ENCODE measurements at regions not wholly inside any gene's neighbourhood (a gene's known extent, or its start where the extent isn't known, plus 50 kb on each side); places are given as distances from the start of the nearest gene placed in this dataset.

DNA sequence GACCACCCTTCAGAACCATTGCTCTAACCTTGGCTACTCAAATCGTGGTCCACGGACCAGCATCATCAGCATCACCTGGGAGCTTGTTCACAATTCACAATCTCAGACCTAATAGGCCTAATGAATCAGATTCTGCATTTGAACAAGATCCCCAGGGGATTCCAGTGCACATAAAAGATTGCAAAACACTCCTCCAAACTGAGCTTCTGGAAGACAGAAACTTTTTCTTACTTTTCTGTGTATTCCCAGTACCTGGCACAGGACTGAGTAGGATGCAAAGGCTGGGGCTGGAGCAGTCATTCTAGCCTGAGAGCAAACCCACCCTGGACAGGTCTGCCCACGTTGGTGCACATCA lies 115.1 kb upstream of the COPS8 start:
- H3K4me3 ChIP-seq: no peak overlapping the region
- TF ChIP-seq, protein P1, sequence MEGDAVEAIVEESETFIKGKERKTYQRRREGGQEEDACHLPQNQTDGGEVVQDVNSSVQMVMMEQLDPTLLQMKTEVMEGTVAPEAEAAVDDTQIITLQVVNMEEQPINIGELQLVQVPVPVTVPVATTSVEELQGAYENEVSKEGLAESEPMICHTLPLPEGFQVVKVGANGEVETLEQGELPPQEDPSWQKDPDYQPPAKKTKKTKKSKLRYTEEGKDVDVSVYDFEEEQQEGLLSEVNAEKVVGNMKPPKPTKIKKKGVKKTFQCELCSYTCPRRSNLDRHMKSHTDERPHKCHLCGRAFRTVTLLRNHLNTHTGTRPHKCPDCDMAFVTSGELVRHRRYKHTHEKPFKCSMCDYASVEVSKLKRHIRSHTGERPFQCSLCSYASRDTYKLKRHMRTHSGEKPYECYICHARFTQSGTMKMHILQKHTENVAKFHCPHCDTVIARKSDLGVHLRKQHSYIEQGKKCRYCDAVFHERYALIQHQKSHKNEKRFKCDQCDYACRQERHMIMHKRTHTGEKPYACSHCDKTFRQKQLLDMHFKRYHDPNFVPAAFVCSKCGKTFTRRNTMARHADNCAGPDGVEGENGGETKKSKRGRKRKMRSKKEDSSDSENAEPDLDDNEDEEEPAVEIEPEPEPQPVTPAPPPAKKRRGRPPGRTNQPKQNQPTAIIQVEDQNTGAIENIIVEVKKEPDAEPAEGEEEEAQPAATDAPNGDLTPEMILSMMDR (IDR thresholded peaks at IDR 0.05): no peak
- peak; percentile 46 for DNase-seq (ENCODE audit: low spot score)
- peak overlapping the region in 1 of 2 donors; percentile 15 for H3K27ac ChIP-seq

DNA sequence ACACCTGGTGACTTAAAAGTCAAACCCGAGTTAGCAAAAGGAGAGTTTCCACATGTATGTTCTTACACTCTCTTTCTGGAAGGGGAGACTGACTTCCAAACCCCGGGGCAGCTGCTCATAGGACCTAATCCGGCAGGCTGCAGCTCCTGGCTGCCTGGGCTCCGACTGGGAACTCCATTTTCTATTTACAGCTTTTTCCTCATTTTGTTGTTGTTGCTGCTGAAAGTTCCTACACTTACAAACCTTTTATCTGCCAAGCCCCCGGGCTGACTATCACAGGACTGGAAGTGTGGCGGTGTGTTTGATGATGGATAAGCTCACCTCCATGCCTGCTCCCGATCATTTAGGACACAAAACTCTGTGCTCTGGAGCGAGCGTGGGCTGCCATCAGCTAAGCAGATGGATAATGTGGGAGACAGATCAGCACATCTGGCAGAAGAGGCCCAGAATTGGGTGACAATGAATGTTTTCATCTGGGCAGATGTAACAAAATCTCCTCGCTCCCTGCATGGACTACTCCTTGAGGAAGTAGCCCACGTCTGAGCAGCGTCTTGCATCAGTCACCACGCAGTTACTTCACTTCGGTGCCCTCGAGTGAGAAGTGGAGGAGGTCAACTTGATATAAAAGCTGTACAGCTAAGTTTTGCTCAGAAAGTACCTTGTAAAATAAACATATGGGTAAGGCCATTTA lies 114.4 kb upstream of the COPS8 start:
- Histone ChIP-seq H3K4me3 (no peak overlapping the region), H3K27ac (peak overlapping the region in 1 of 2 donors; percentile 15)
- DNase-seq (ENCODE audit: low spot score): peak; percentile 54
- TF ChIP-seq, protein P1 (IDR thresholded peaks at IDR 0.05): no peak

DNA sequence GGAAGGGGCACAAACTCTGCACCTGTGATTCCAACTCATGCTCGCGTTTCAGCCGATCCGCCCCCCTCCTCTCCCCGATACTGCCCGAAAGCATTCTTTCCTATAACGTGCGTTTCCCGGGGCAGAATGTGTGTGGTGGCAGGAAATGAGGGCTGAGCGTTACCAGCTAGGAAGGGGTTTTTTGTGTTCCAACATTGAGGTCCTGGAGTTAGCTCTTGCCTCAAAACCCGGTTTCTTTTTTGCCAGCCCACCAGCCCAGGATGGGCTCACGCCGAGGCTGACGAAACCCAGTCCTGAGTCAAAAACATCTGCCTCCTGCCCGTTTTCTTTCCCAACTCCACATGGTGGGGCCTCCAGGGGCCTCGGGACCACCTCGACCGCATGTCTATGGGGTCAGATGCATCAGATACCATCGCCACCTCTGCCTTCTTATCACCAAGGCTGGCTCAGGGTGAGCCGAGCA lies 113.7 kb upstream of the COPS8 start:
- TF ChIP-seq, protein P1 (IDR thresholded peaks at IDR 0.05): no peak
- no peak overlapping the region for H3K4me3 ChIP-seq
- DNase-seq (ENCODE audit: low spot score): peak; percentile 58
- peak overlapping the region in 1 of 2 donors; percentile 20 for H3K27ac ChIP-seq

DNA sequence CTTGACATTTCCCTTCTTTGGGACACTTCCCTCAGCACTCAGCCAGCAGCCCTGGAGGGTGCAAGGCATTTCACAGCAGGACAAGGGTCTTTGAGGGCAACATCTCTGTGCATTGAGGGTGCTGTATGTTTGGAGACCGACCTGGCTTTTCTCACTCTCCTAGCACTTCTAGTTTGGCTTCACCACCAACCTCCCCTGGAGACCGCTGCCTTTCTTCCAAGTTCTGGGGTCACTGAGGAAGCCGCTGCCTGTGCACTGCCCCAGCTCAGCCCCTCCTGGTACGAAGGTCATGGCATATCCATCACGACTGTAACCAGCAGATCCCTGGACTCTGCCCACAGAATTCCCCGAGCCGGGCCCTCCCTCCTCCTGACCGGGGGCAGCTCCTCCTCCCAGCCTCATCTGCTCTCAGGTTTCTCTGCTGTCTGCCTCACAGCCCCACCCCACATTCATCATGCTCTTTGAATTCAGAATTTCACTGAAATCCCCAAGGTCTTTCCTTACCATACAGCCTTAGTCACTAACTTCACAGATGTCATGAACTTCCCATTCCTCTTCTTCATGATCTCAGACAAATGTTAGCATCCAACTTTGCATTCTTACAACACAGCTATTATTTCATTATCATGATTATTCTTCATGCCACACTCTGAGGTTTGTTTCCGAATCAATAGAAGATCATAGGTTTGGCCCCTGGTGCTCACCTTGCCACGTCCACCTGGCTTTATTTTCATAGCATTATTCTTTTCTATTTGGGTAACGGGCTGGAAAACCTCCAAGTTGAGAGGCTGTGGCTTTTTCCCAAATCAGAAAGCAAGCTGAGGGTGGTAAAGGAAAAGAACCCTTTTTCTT lies 113.0 kb upstream of the COPS8 start:
- TF ChIP-seq, protein P1 (IDR thresholded peaks at IDR 0.05): no peak
- Histone ChIP-seq H3K27ac (peak overlapping the region in 1 of 2 donors; percentile 21), H3K4me3 (no peak overlapping the region)
- DNase-seq (ENCODE audit: low spot score): no peak

DNA sequence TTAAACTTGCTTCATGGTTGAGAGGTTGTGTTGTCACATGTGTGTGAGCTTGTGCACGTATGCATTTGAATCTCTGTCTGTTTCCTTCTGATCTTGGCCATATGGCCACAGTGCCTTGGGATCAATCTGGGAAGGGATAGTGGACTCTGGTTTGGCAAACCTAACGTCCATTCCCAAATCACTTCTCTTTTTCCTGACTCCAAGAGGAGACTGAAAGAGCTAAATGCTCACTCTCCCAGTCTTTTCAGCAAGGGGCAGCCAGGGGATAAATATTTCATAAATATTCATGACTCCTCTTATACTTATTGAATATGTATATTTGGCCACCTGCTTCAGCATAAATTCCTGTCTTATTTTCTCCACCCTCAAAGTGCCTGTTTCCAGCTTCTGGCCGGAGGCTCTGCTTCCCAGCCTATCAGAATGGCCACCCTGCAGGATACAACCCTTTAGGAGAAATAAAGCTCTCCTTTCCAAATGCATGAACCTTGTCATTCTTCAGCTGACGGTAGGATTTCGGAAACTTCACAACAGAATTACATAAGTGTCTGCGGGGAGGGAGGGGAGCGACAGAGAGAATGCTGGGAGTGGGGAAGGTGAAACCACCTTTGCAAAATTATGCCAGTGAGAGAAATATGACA lies 112.2 kb upstream of the COPS8 start:
- DNase-seq (ENCODE audit: low spot score): no peak
- H3K27ac ChIP-seq: peak overlapping the region in 1 of 2 donors; percentile 21
- TF ChIP-seq, protein P1 (IDR thresholded peaks at IDR 0.05): no peak
- no peak overlapping the region for H3K4me3 ChIP-seq

DNA sequence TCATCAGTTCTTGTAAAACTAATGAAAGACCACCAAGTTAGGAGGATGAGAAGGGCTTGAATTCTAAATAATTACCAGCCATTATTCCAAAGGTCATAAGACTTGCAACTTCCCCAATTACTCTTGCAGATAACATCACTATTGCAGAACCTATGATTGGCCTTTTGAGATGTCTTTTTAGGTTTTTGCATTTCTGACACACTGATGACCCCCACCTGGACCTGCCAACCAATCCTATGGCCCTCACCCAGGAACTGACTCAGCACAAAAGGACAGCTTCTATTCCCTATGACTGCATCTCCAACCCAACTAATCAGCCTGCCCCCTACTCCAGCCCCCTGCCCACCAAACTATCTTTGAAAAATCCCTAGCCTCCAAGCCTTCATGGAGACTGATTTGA lies 111.5 kb upstream of the COPS8 start:
- DNase-seq (ENCODE audit: low spot score): peak; percentile 22
- Histone ChIP-seq H3K27ac (no peak overlapping the region), H3K4me3 (no peak overlapping the region)
- TF ChIP-seq, protein P1 (IDR thresholded peaks at IDR 0.05): no peak
